Smooth muscle cell (in vitro differentiated cells): ENCODE measurements at regions not wholly inside any gene's neighbourhood (a gene's known extent, or its start where the extent isn't known, plus 50 kb on each side); places are given as distances from the start of the nearest gene placed in this dataset.
A peak's percentile ranks its signal among the peaks of the same experiment; 100 is the strongest.

Source experiments
- DNase-seq: peaks from one replicate; lab custom pipeline; 2025; ENCODE audit not compliant: unreplicated experiment; lab: John Stamatoyannopoulos, UW
- H2AFZ ChIP-seq: fragments of 200-600 bp; sonication (generic); 2 replicates; pipeline ENCODE4 v1.6.0; 2016; ENCODE audit warnings: antibody characterized with exemption, low read depth, mild to moderate bottlenecking
- H3F3A ChIP-seq: fragments of 200-600 bp; sonication (generic); 2 replicates; pipeline ENCODE4 v1.6.0; 2017; ENCODE audit warnings: antibody characterized with exemption, low read depth
- H3K27ac ChIP-seq: fragments of 200-600 bp; sonication (generic); 2 replicates; pipeline ENCODE4 v1.5.1; 2016; ENCODE audit warnings: low read depth, mild to moderate bottlenecking
- H3K27me3 ChIP-seq: fragments of 200-600 bp; sonication (generic); 2 replicates; pipeline ENCODE4 v1.6.1; 2016; ENCODE audit warnings: low read depth, mild to moderate bottlenecking
- H3K36me3 ChIP-seq: fragments of 200-600 bp; sonication (generic); 2 replicates; pipeline ENCODE4 v1.5.1; 2016; ENCODE audit warnings: low read depth
- H3K4me1 ChIP-seq: fragments of 200-600 bp; sonication (generic); 2 replicates; pipeline ENCODE4 v1.5.1; 2016; ENCODE audit warnings: low read depth
- H3K4me2 ChIP-seq: fragments of 200-600 bp; sonication (generic); 2 replicates; pipeline ENCODE4 v1.6.0; 2016; ENCODE audit warnings: mild to moderate bottlenecking
- H3K4me3 ChIP-seq: fragments of 200-600 bp; sonication (generic); 2 replicates; pipeline ENCODE4 v1.5.1; 2016; ENCODE audit warnings: mild to moderate bottlenecking
- H3K79me2 ChIP-seq: fragments of 200-600 bp; sonication (generic); 2 replicates; pipeline ENCODE4 v1.6.0; 2016; ENCODE audit warnings: low read depth, mild to moderate bottlenecking
- H3K9ac ChIP-seq: fragments of 200-600 bp; sonication (generic); 2 replicates; pipeline ENCODE4 v1.6.0; 2016; ENCODE audit warnings: low read depth
- H3K9me3 ChIP-seq: fragments of 200-600 bp; sonication (generic); replicated peaks from 2 replicates; pipeline ENCODE4 v1.5.1; 2016; ENCODE audit warnings: low read depth
- H4K20me1 ChIP-seq: fragments of 200-600 bp; sonication (generic); 2 replicates; pipeline ENCODE4 v1.6.0; 2016; ENCODE audit warnings: low read depth
- CTCF ChIP-seq: fragments of 200-600 bp; sonication (generic); IDR thresholded peaks from 2 replicates; pipeline ENCODE4 v1.5.1; 2017; ENCODE audit warnings: borderline replicate concordance, mild to moderate bottlenecking, antibody characterized with exemption; ENCODE audit not compliant: insufficient read depth, poor library complexity, severe bottlenecking
- WGBS: methylation state at CpG from one replicate; pipeline ENCODE4 v1.1.7; 2016; ENCODE audit warnings: low lambda C conversion rate; 5-methylcytosine and 5-hydroxymethylcytosine counted together

- Histone ChIP-seq H3K9ac (no peak overlapping the region), H3K27me3 (no peaks in the 10 kb centered on the region), H3K27ac (peak overlapping the region; percentile 64), H3K4me1 (no peaks in the 10 kb centered on the region), H4K20me1 (no peaks in the 10 kb centered on the region), H2AFZ (no peak overlapping the region), H3K4me2 (no peak overlapping the region), H3F3A (no peaks in the 10 kb centered on the region), H3K4me3 (no peak overlapping the region), H3K36me3 (no peaks in the 10 kb centered on the region), H3K9me3 (no peaks in the 10 kb centered on the region), H3K79me2 (no peaks in the 10 kb centered on the region)
- DNase-seq = no peak
- WGBS = 89% methylated on average over 1 of the region's 1 CpG
- TF ChIP-seq CTCF = no peak
Observed at GRCh38 chr3:99248913-99249312, 347.4 kb upstream of the DCBLD2 start.

- Histone ChIP-seq H3K4me2 (no peak overlapping the region), H3K4me3 (no peak overlapping the region), H3K27me3 (no peaks in the 10 kb centered on the region), H4K20me1 (no peaks in the 10 kb centered on the region), H3F3A (no peaks in the 10 kb centered on the region), H3K4me1 (no peaks in the 10 kb centered on the region), H3K79me2 (no peaks in the 10 kb centered on the region), H3K9me3 (no peaks in the 10 kb centered on the region), H2AFZ (no peak overlapping the region), H3K36me3 (no peaks in the 10 kb centered on the region), H3K27ac (peak overlapping the region; percentile 64), H3K9ac (no peak overlapping the region)
- no peak for DNase-seq
- no peak for TF ChIP-seq CTCF
- 91% methylated on average over 1 of the region's 1 CpG for WGBS
Observed at GRCh38 chr3:99248130-99248529, 346.6 kb upstream of the DCBLD2 start.

GRCh38 chr3:99246010-99246654, 344.6 kb upstream of the DCBLD2 start:
- Histone ChIP-seq H3F3A (no peaks in the 10 kb centered on the region), H2AFZ (no peak overlapping the region), H3K4me2 (no peak overlapping the region), H3K27me3 (no peaks in the 10 kb centered on the region), H3K4me1 (peaks cover under 1% of the 10 kb centered on the region), H3K9ac (no peak overlapping the region), H3K4me3 (no peak overlapping the region), H3K9me3 (no peaks in the 10 kb centered on the region), H4K20me1 (no peaks in the 10 kb centered on the region), H3K79me2 (no peaks in the 10 kb centered on the region), H3K36me3 (no peaks in the 10 kb centered on the region), H3K27ac (peak overlapping the region; percentile 58)
- no peak for TF ChIP-seq CTCF
- 92% methylated on average over 2 of the region's 2 CpGs for WGBS
- no peak for DNase-seq

- Histone ChIP-seq H3K27ac (peak overlapping the region; percentile 56), H2AFZ (no peak overlapping the region)
- 84% methylated on average over 2 of the region's 2 CpGs for WGBS
Observed at GRCh38 chr3:99242271-99242670, 340.8 kb upstream of the DCBLD2 start.

More at GRCh38 chr3:99242271-99242670, 340.8 kb upstream of the DCBLD2 start:
- no peak overlapping the region for H3K4me2 ChIP-seq
- H4K20me1 ChIP-seq = no peaks in the 10 kb centered on the region
- H3K79me2 ChIP-seq = no peaks in the 10 kb centered on the region
- H3K9me3 ChIP-seq = no peaks in the 10 kb centered on the region
- H3K36me3 ChIP-seq = no peaks in the 10 kb centered on the region
- no peaks in the 10 kb centered on the region for H3K27me3 ChIP-seq
- H3K9ac ChIP-seq = no peak overlapping the region
- no peak for TF ChIP-seq CTCF
- peaks cover 7% of the 10 kb centered on the region for H3K4me1 ChIP-seq
- H3F3A ChIP-seq = no peaks in the 10 kb centered on the region
- no peak for DNase-seq
- no peak overlapping the region for H3K4me3 ChIP-seq
